ENCODE measurements at regions not wholly inside any gene's neighbourhood (a gene's known extent, or its start where the extent isn't known, plus 50 kb on each side); places are given as distances from the start of the nearest gene placed in this dataset.

DNA sequence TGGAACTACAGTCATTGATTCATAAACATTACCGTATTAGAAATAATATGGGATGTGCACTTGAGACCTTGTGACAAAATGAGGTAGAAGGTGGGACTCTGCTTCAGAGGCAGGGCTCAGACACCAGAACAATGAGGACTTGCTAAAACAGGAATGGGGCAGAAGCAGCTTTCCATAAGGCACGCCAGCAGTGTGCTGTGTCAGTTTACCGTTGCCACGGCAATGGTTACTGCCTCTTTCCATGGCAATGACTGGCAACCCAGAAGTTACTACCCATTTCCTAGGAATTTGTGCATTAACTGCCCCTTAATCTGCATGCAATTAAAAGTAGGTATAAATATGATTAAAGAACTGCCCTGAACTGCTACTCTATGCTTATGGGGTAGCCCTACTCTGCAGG is 169.0 kb downstream of the CHRM3 start:
- Histone ChIP-seq H3K27me3 (replicated peaks; ENCODE audit: insufficient read depth) (no peaks in the 10 kb centered on the region), H3K9me2 (ENCODE audit: insufficient read depth) (no peaks in the 10 kb centered on the region), H3K36me3 (ENCODE audit: low read depth) (no peaks in the 10 kb centered on the region), H3F3A (ENCODE audit: insufficient read depth) (no peaks in the 10 kb centered on the region), H3K4me2 (ENCODE audit: unreplicated experiment) (no peak overlapping the region), H2AFZ (no peak overlapping the region), H3K27ac (no peak overlapping the region), H3K9ac (no peak overlapping the region), H3K4me3 (no peak overlapping the region), H3K4me1 (ENCODE audit: insufficient read depth) (no peaks in the 10 kb centered on the region), H3K79me2 (ENCODE audit: insufficient read depth) (no peaks in the 10 kb centered on the region), H3K9me3 (ENCODE audit: low read depth) (no peaks in the 10 kb centered on the region), H4K20me1 (ENCODE audit: insufficient read depth) (no peaks in the 10 kb centered on the region)
- no peak for DNase-seq
- 8 to 18% methylated on average over 4 of the region's 4 CpGs for WGBS, 2 experiments (ENCODE audit: low coverage in 1 of 2, low lambda C conversion rate in 2 of 2, missing lambda C conversion rate in 2 of 2)
- in situ Hi-C loops (cut with MboI): no loop called here
- TF ChIP-seq EZH2 (IDR thresholded peaks at IDR 0.05; ENCODE audit: insufficient read depth, poor library complexity, severe bottlenecking) (no peak), EZH2phosphoT487 (IDR thresholded peaks at IDR 0.05; ENCODE audit: insufficient read depth, low read depth) (no peak)

DNA sequence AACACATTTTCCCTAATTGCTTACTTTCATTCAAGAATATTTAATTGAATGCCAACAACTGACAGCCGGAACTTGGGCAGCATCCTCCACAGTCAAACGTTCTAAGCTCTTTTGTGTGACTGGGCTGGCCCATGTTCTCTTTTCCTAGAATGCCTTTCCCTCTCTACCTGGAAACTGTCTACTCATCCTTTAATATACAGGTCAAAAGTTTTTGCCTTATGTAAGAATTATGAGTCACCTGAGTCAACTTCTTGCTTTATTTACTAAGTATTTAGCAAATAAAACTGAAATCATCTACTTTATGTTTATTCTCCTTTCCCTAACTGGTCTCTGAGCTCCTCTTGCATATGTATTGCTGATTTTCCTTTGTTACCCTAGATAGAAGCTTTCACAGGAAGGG is 172.2 kb downstream of the CHRM3 start:
- no peaks in the 10 kb centered on the region for H3K9me2 ChIP-seq (ENCODE audit: insufficient read depth)
- H3K9me3 ChIP-seq (ENCODE audit: low read depth): no peaks in the 10 kb centered on the region
- no peaks in the 10 kb centered on the region for H3K4me1 ChIP-seq (ENCODE audit: insufficient read depth)
- no peaks in the 10 kb centered on the region for H3F3A ChIP-seq (ENCODE audit: insufficient read depth)
- DNase-seq: no peak
- H3K27ac ChIP-seq: no peak overlapping the region
- WGBS, 2 experiments (ENCODE audit: low coverage in 1 of 2, low lambda C conversion rate in 2 of 2, missing lambda C conversion rate in 2 of 2): 24 to 28% methylated on average over 2 of the region's 2 CpGs
- H3K36me3 ChIP-seq (ENCODE audit: low read depth): no peaks in the 10 kb centered on the region
- no peak overlapping the region for H2AFZ ChIP-seq
- H3K27me3 ChIP-seq (replicated peaks; ENCODE audit: insufficient read depth): no peaks in the 10 kb centered on the region
- H3K79me2 ChIP-seq (ENCODE audit: insufficient read depth): no peaks in the 10 kb centered on the region
- H4K20me1 ChIP-seq (ENCODE audit: insufficient read depth): no peaks in the 10 kb centered on the region
- TF ChIP-seq EZH2phosphoT487 (IDR thresholded peaks at IDR 0.05; ENCODE audit: insufficient read depth, low read depth) (no peak), EZH2 (IDR thresholded peaks at IDR 0.05; ENCODE audit: insufficient read depth, poor library complexity, severe bottlenecking) (no peak)
- no peak overlapping the region for H3K9ac ChIP-seq
- in situ Hi-C loops (cut with MboI): no loop called here
- no peak overlapping the region for H3K4me3 ChIP-seq
- H3K4me2 ChIP-seq (ENCODE audit: unreplicated experiment): no peak overlapping the region

DNA sequence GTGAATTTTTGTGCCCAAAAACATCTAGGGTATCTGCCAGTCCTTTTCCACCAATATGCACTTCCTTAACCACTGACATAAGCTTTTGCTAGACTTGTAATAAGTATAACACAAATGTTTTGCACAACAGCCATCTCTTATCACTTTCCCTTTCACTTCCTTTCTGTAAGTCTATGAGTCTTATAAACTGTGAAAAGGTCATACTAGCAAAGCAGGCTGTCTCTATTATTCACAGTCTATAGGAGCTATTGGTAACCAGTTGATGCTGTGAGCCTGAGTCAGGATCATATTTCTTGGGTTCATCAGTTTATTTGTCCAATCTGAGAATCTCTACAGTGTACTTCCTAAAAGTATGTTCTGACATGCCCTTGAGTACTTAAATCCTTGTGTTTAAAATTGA is 172.6 kb downstream of the CHRM3 start:
- no peak overlapping the region for H3K9ac ChIP-seq
- H3K79me2 ChIP-seq (ENCODE audit: insufficient read depth): no peaks in the 10 kb centered on the region
- no peaks in the 10 kb centered on the region for H3K27me3 ChIP-seq (replicated peaks; ENCODE audit: insufficient read depth)
- no peak overlapping the region for H2AFZ ChIP-seq
- no peak overlapping the region for H3K4me2 ChIP-seq (ENCODE audit: unreplicated experiment)
- H3K27ac ChIP-seq: no peak overlapping the region
- no peak for TF ChIP-seq EZH2phosphoT487 (IDR thresholded peaks at IDR 0.05; ENCODE audit: insufficient read depth, low read depth)
- TF ChIP-seq EZH2 (IDR thresholded peaks at IDR 0.05; ENCODE audit: insufficient read depth, poor library complexity, severe bottlenecking): no peak
- H3F3A ChIP-seq (ENCODE audit: insufficient read depth): no peaks in the 10 kb centered on the region
- no peaks in the 10 kb centered on the region for H4K20me1 ChIP-seq (ENCODE audit: insufficient read depth)
- H3K4me1 ChIP-seq (ENCODE audit: insufficient read depth): no peaks in the 10 kb centered on the region
- no peaks in the 10 kb centered on the region for H3K9me3 ChIP-seq (ENCODE audit: low read depth)
- no peaks in the 10 kb centered on the region for H3K9me2 ChIP-seq (ENCODE audit: insufficient read depth)
- DNase-seq: no peak
- in situ Hi-C loops (cut with MboI): no loop called here
- no peak overlapping the region for H3K4me3 ChIP-seq
- no peaks in the 10 kb centered on the region for H3K36me3 ChIP-seq (ENCODE audit: low read depth)

GRCh38 chr1:239560921-239561320 is 174.6 kb downstream of the CHRM3 start:
- TF ChIP-seq EZH2phosphoT487 (IDR thresholded peaks at IDR 0.05; ENCODE audit: insufficient read depth, low read depth) (no peak), EZH2 (IDR thresholded peaks at IDR 0.05; ENCODE audit: insufficient read depth, poor library complexity, severe bottlenecking) (no peak)
- Histone ChIP-seq H4K20me1 (ENCODE audit: insufficient read depth) (no peaks in the 10 kb centered on the region), H2AFZ (no peak overlapping the region), H3K4me3 (no peak overlapping the region), H3K79me2 (ENCODE audit: insufficient read depth) (no peaks in the 10 kb centered on the region), H3F3A (ENCODE audit: insufficient read depth) (no peaks in the 10 kb centered on the region), H3K9me3 (ENCODE audit: low read depth) (no peaks in the 10 kb centered on the region), H3K9me2 (ENCODE audit: insufficient read depth) (no peaks in the 10 kb centered on the region), H3K4me1 (ENCODE audit: insufficient read depth) (no peaks in the 10 kb centered on the region), H3K27me3 (replicated peaks; ENCODE audit: insufficient read depth) (no peaks in the 10 kb centered on the region), H3K4me2 (ENCODE audit: unreplicated experiment) (no peak overlapping the region), H3K27ac (no peak overlapping the region), H3K36me3 (ENCODE audit: low read depth) (no peaks in the 10 kb centered on the region), H3K9ac (no peak overlapping the region)
- in situ Hi-C loops (cut with MboI): no loop called here
- no peak for DNase-seq
- 24 to 28% methylated on average over 4 of the region's 4 CpGs for WGBS, 2 experiments (ENCODE audit: low coverage in 1 of 2, low lambda C conversion rate in 2 of 2, missing lambda C conversion rate in 2 of 2)

GRCh38 chr1:239562095-239562494 is 175.7 kb downstream of the CHRM3 start:
- Histone ChIP-seq H4K20me1 (ENCODE audit: insufficient read depth) (no peaks in the 10 kb centered on the region), H3K9ac (no peak overlapping the region), H3K9me2 (ENCODE audit: insufficient read depth) (no peaks in the 10 kb centered on the region), H3K36me3 (ENCODE audit: low read depth) (no peaks in the 10 kb centered on the region), H2AFZ (no peak overlapping the region), H3F3A (ENCODE audit: insufficient read depth) (no peaks in the 10 kb centered on the region), H3K79me2 (ENCODE audit: insufficient read depth) (no peaks in the 10 kb centered on the region), H3K27ac (no peak overlapping the region), H3K4me1 (ENCODE audit: insufficient read depth) (no peaks in the 10 kb centered on the region), H3K27me3 (replicated peaks; ENCODE audit: insufficient read depth) (no peaks in the 10 kb centered on the region), H3K4me3 (no peak overlapping the region), H3K9me3 (ENCODE audit: low read depth) (no peaks in the 10 kb centered on the region), H3K4me2 (ENCODE audit: unreplicated experiment) (no peak overlapping the region)
- in situ Hi-C loops (cut with MboI): no loop called here
- WGBS, 2 experiments (ENCODE audit: low coverage in 1 of 2, low lambda C conversion rate in 2 of 2, missing lambda C conversion rate in 2 of 2): 17 to 18% methylated on average over 6 of the region's 6 CpGs
- TF ChIP-seq EZH2 (IDR thresholded peaks at IDR 0.05; ENCODE audit: insufficient read depth, poor library complexity, severe bottlenecking) (no peak), EZH2phosphoT487 (IDR thresholded peaks at IDR 0.05; ENCODE audit: insufficient read depth, low read depth) (no peak)
- no peak for DNase-seq

Data from GM23248 (cell line).